GM12874 (cell line): ENCODE measurements at regions not wholly inside any gene's neighbourhood (a gene's known extent, or its start where the extent isn't known, plus 50 kb on each side); places are given as distances from the start of the nearest gene placed in this dataset.

Source experiments
- TF ChIP-seq, protein P1 (sequence below): IDR thresholded peaks from 2 replicates; pipeline ENCODE4 v1.5.1; 2011; ENCODE audit warnings: low read depth, mild to moderate bottlenecking, control low read depth, low read length, moderate library complexity; ENCODE audit not compliant: insufficient read depth

DNA sequence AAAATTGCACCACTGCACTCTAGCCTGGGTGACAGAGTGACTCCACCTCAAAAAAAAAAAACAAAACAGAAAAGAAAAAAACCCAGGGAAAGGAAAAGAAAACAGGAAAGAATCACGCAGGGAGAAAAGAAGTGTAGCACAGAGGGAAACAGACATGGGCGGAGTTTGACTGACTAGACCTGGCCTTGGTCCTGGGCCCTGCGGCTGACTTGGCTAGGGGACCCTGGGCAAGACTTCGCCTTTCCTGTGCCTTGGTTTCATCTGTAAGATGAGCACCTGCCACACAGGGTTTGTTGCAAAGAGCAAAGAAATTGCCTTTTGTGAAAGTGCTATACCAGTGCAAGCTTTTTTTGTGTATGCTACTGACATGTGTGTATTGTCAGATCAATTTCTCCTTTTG is 71.3 kb upstream of the KCNG1 start:
- TF ChIP-seq, protein P1, sequence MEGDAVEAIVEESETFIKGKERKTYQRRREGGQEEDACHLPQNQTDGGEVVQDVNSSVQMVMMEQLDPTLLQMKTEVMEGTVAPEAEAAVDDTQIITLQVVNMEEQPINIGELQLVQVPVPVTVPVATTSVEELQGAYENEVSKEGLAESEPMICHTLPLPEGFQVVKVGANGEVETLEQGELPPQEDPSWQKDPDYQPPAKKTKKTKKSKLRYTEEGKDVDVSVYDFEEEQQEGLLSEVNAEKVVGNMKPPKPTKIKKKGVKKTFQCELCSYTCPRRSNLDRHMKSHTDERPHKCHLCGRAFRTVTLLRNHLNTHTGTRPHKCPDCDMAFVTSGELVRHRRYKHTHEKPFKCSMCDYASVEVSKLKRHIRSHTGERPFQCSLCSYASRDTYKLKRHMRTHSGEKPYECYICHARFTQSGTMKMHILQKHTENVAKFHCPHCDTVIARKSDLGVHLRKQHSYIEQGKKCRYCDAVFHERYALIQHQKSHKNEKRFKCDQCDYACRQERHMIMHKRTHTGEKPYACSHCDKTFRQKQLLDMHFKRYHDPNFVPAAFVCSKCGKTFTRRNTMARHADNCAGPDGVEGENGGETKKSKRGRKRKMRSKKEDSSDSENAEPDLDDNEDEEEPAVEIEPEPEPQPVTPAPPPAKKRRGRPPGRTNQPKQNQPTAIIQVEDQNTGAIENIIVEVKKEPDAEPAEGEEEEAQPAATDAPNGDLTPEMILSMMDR, result no peak

- TF ChIP-seq, protein P1, result no peak
Observed at GRCh38 chr20:51093240-51093763, 70.4 kb upstream of the KCNG1 start.

DNA sequence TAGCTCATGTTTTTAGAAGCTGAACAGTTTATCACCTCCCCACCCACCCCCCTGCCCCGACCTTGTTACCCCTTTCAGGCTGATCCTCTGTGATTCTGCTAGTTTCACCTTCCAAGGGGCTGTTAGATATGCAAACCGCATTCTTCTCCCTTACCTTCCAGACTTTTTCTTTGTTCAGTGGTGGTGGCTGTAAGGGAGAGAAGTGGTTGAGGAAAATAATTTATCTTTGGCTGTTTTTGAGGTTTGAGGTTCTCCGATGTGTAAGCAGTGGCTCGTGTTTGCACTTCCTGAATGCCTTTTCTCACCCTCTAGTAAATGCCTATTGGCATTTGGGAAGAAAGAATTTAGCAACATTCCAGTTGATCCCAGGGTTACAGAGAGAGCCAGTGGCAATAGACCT is 69.4 kb upstream of the KCNG1 start:
- TF ChIP-seq, protein P1, result no peak

- TF ChIP-seq, protein P1, result no peak
Observed at GRCh38 chr20:51091406-51092195, 68.7 kb upstream of the KCNG1 start.

GRCh38 chr20:51089840-51090239 is 66.9 kb upstream of the KCNG1 start:
- TF ChIP-seq, protein P1, result no peak

DNA sequence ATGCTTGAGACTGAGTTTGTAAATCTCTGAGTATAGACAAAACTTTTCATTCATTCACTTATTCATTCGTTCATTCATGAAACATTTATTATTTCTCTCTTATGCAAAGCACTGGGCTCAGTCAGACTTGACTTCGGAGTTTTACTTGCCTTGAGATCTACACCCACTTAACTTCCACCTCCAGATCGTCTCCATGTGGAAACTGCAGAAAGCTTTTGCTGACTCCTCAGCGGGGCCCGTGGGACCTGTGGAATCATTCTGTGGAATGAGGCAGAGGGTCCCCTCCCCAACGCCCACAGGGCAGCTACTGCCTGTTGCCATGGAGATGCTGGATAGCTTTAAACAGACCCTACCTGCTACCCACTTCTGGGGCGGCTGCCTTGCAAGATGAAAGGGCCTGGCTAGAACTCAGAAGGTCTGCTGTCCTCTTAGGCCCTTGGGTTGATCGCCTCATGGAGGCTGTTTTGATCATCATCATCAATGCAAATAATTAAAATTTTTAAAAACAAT is 66.4 kb upstream of the KCNG1 start:
- TF ChIP-seq, protein P1, result no peak

DNA sequence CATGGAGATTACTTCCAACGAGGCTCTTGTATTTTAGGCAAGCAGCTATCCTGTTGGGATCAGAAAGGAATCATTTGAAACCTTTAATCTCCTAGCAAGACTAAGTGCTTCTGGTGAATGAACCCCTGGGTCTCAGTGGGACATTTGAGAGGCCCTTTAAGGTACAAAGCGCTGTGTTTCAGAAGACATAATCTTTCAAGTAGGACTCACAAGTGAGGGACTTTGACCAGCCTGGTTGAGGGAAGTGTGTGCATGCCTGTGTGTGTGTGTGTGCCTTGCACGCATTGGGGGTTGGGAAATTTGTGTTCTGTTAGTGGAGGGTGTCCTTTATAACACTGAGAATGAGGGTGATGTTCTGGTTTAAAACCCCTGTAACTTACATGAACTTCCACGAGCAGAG is 64.4 kb upstream of the KCNG1 start:
- TF ChIP-seq, protein P1, result no peak
